ENCODE measurements at regions not wholly inside any gene's neighbourhood (a gene's known extent, or its start where the extent isn't known, plus 50 kb on each side); places are given as distances from the start of the nearest gene placed in this dataset.
"Not testable (repeated sequence)": the region's sequence is repeated elsewhere in the genome, so short reads cannot be mapped to it uniquely, and the experiment has no call there.

DNA sequence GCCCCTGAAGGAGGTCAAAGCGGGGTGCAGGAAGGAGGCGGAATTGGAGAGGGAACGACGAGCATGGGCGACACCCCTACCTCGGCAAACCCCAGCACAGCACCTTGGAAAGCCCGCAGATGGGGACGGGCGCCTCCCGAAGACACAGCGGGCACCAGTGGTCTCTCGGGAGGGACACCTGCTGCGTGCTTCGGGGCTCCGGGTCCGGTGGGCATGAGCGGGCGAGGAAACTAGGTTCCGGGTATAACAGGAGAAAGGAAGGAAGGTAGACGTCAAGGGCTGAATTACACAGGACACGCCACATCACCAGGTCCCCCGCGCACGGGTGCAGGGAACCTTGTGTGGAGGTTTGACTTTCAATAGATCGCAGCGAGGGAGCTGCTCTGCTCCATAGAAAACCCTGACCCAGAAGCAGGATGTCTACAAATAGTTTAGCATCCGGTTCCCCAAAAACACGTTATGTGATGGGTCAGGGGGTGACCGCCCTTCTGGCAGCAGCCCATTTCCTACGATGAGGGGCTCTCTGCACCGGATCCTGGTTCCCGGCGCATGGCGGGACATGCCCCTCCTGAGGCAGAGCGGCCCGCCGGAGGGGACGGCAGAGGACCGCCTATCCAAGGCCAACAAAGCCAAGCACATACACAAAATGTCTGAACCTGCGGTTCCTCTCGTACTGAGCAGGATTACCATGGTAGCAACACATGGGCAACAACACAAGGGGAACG is 196.9 kb downstream of the ALG10 start:
- intact Hi-C loops (cut with DNase I) = loop anchor here (10.0 kb wide), 1 partner anchor 94 kb away; no protein-coding TSS in a partner anchor
- Histone ChIP-seq H3K4me1 (no peaks in the 10 kb centered on the region), H3K36me3 (no peaks in the 10 kb centered on the region), H3K27ac (no peak overlapping the region), H3K9me3 (no peaks in the 10 kb centered on the region), H3K4me3 (peak overlapping the region in 1 of 2 donors; percentile 29), H3K27me3 (no peaks in the 10 kb centered on the region)
- peak in 1 of 2 donors; percentile 85 for DNase-seq (ENCODE audit: extremely low spot score in 2 of 2)
- TF ChIP-seq POLR2AphosphoS5 (IDR thresholded peaks at IDR 0.05; ENCODE audit: insufficient read depth in 1 of 2, low read depth in 1 of 2) = no peak
- TF ChIP-seq, protein P1, sequence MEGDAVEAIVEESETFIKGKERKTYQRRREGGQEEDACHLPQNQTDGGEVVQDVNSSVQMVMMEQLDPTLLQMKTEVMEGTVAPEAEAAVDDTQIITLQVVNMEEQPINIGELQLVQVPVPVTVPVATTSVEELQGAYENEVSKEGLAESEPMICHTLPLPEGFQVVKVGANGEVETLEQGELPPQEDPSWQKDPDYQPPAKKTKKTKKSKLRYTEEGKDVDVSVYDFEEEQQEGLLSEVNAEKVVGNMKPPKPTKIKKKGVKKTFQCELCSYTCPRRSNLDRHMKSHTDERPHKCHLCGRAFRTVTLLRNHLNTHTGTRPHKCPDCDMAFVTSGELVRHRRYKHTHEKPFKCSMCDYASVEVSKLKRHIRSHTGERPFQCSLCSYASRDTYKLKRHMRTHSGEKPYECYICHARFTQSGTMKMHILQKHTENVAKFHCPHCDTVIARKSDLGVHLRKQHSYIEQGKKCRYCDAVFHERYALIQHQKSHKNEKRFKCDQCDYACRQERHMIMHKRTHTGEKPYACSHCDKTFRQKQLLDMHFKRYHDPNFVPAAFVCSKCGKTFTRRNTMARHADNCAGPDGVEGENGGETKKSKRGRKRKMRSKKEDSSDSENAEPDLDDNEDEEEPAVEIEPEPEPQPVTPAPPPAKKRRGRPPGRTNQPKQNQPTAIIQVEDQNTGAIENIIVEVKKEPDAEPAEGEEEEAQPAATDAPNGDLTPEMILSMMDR (IDR thresholded peaks at IDR 0.05) = no peak
- no peak for TF ChIP-seq POLR2A (IDR thresholded peaks at IDR 0.05)

DNA sequence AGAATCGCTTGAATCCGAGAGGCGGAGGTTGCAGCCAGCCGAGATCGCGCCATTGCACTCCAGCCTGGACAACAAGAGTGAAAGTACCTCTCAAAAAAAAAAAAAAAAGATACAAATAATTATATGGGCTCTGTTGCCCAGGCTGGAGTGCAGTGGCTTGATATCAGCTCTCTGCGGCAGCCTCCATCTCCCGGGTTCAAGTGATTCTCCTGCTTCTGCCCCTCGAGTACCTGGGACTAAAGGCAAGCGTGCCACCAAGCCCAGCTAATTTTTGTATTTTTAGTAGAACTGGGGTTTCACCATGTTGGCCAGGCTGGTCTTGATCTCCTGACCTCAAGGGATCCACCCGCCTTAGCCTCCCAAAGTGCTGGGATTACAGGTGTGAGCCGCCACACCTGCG is 197.8 kb downstream of the ALG10 start:
- intact Hi-C loops (cut with DNase I); H3K9me3 ChIP-seq; H3K27ac ChIP-seq; H3K4me3 ChIP-seq; H3K36me3 ChIP-seq; H3K27me3 ChIP-seq; H3K4me1 ChIP-seq: not testable (repeated sequence)
- peak in 1 of 2 donors; percentile 52 for DNase-seq (ENCODE audit: extremely low spot score in 2 of 2)

DNA sequence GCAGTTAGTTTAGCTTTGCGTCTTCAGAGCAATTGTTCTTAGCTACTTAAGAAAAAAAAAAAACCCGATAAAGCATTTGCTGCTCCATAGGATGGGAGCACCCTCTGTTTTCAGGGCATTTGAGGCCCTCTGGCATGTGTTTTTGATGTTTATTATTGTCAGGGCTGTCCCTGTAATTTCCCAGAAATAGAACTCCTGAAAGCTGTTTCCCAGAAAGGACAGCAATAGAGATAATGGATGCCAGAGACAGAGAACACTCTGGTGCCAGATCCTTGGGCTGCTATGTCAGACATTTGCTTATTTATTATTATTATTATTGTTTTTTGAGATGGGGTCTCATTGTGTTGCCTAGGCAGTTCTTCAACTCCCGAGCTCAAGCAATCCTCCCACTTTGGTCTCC is 201.3 kb downstream of the ALG10 start:
- H3K4me3 ChIP-seq = no peak overlapping the region
- no peak overlapping the region for H3K27ac ChIP-seq
- intact Hi-C loops (cut with DNase I) = no loop called here
- H3K36me3 ChIP-seq = no peaks in the 10 kb centered on the region
- TF ChIP-seq, protein P1 (IDR thresholded peaks at IDR 0.05) = no peak
- TF ChIP-seq POLR2AphosphoS5 (IDR thresholded peaks at IDR 0.05; ENCODE audit: insufficient read depth in 1 of 2, low read depth in 1 of 2) (no peak), POLR2A (IDR thresholded peaks at IDR 0.05) (no peak)
- no peaks in the 10 kb centered on the region for H3K27me3 ChIP-seq
- H3K9me3 ChIP-seq = no peaks in the 10 kb centered on the region
- no peaks in the 10 kb centered on the region for H3K4me1 ChIP-seq
- no peak for DNase-seq (ENCODE audit: extremely low spot score in 2 of 2)

DNA sequence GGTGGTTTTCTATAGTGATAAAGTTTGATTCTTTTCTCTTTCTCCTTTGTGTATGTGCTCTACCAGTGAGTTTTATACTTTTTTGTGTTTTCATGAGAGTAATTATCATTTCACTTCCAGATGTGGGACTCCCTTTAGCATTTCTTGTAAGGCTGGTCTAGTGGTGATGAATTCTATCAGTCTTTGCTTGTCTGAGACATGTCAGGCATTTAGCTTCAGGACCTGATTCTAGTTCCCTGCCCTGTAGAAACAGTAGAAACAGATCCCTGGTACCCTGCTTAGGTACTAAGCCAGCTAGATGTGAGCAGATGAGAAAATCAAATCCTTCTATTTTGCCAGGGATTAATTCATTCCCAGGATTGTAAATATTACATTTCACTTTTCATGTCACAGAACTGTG is 203.7 kb downstream of the ALG10 start:
- H3K9me3 ChIP-seq; H3K27me3 ChIP-seq; H3K4me3 ChIP-seq; H3K27ac ChIP-seq; H3K4me1 ChIP-seq; intact Hi-C loops (cut with DNase I); H3K36me3 ChIP-seq; DNase-seq (ENCODE audit: extremely low spot score in 2 of 2): not testable (repeated sequence)

DNA sequence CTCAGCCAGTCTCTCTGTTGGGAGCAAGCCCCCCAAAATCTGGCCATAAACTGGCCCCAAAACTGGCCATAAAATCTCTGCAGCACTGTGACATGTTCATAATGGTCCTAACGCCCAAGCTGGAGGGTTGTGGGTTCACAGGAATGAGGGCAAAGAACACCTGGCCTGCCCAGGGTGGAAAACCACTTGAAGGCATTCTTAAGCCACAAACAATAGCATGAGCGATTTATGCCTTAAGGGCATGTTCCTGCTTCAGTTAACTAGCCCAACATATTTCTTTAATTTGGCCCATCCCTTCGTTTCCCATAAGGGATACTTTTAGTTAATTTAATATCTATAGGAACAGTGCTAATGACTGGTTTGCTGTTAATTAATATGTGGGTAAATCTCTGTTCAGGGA is 205.8 kb downstream of the ALG10 start:
- H3K9me3 ChIP-seq; H3K4me1 ChIP-seq; H3K36me3 ChIP-seq; H3K27me3 ChIP-seq; H3K4me3 ChIP-seq; intact Hi-C loops (cut with DNase I); H3K27ac ChIP-seq: not testable (repeated sequence)
- DNase-seq (ENCODE audit: extremely low spot score in 2 of 2) = peak in 1 of 2 donors; percentile 16

DNA sequence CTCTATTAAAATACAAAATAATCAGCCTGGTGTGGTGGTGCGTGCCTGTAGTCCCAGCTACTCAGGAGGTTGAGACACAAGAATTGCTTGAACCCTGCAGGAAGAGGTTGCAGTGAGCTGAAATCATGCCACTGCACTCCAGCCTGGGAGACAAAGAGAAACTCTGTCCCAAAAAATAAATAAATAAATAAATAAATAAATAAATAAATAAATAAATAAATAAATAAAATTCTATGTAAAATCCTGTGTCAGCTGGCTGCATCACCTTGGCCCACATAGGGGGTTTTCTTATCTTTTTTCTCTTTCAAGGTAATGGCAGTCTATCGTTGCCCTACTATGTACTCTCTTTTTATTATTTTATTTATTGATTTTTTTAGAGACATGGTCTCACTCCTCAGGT is 206.7 kb downstream of the ALG10 start:
- H3K27ac ChIP-seq; H3K4me1 ChIP-seq; H3K27me3 ChIP-seq; DNase-seq (ENCODE audit: extremely low spot score in 2 of 2); H3K9me3 ChIP-seq; H3K4me3 ChIP-seq; H3K36me3 ChIP-seq; intact Hi-C loops (cut with DNase I): not testable (repeated sequence)

DNA sequence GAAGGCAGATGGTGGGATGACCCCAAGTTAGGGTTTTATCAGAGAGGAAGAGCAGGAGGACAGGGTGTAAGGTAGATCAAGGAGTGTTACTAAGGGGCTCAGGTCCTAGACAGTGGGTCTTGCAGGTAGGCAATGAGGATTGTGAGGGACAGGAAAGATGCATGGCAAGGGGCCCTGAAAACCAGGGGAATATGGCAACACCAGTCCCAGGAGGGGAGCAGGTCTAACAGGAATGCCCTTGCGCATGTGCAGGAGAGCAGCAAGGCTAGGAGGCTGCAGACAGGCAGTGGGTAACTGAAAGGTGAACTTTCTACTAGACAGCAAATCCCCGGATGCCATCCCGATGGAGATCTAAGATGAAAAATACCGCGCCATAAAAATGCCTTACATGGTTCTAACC is 211.3 kb downstream of the ALG10 start:
- no peaks in the 10 kb centered on the region for H3K27me3 ChIP-seq
- DNase-seq (ENCODE audit: extremely low spot score in 2 of 2) = peak in 1 of 2 donors; percentile 56
- H3K36me3 ChIP-seq = no peaks in the 10 kb centered on the region
- no peak overlapping the region for H3K4me3 ChIP-seq
- no peak overlapping the region for H3K27ac ChIP-seq
- intact Hi-C loops (cut with DNase I) = no loop called here
- no peak for TF ChIP-seq POLR2A (IDR thresholded peaks at IDR 0.05)
- TF ChIP-seq POLR2AphosphoS5 (IDR thresholded peaks at IDR 0.05; ENCODE audit: insufficient read depth in 1 of 2, low read depth in 1 of 2) = no peak
- TF ChIP-seq, protein P1 (IDR thresholded peaks at IDR 0.05) = no peak
- no peaks in the 10 kb centered on the region for H3K9me3 ChIP-seq
- H3K4me1 ChIP-seq = no peaks in the 10 kb centered on the region

Measured in vagina (tissue), 2 donors.